ENCODE measurements at regions not wholly inside any gene's neighbourhood (a gene's known extent, or its start where the extent isn't known, plus 50 kb on each side); places are given as distances from the start of the nearest gene placed in this dataset.

GRCh38 chr19:16026131-16026530 is 50.2 kb upstream of the TPM4 start:
- TF ChIP-seq CTCF (IDR thresholded peaks at IDR 0.05) (no peak), POLR2A (IDR thresholded peaks at IDR 0.05) (no peak)
